Colonic mucosa (tissue), 4 donors: ENCODE measurements at regions not wholly inside any gene's neighbourhood (a gene's known extent, or its start where the extent isn't known, plus 50 kb on each side); places are given as distances from the start of the nearest gene placed in this dataset.

Source experiments
- DNase-seq: peaks from one replicate; pipeline ENCODE4 v3.0.0-alpha.2; 2020
- H3K27ac ChIP-seq: fragments of 200-600 bp; one replicate; pipeline ENCODE4 v1.8.0; 2021
- H3K27me3 ChIP-seq: fragments of 200-600 bp; one replicate; pipeline ENCODE4 v1.8.0; 2021
- H3K36me3 ChIP-seq: fragments of 200-600 bp; one replicate; pipeline ENCODE4 v1.8.0; 2021
- H3K4me1 ChIP-seq: fragments of 200-600 bp; one replicate; pipeline ENCODE4 v1.8.0; 2021; ENCODE audit warnings: mild to moderate bottlenecking
- H3K4me3 ChIP-seq: fragments of 200-600 bp; one replicate; pipeline ENCODE4 v1.8.0; 2021
- H3K9ac ChIP-seq, 2 donors: one replicate each; pipeline ENCODE4 v1.7.0; 2013; ENCODE audit warnings: control low read depth in 2 of 2, low read depth in 2 of 2, low read length in 2 of 2
- H3K9me3 ChIP-seq: fragments of 200-600 bp; one replicate; pipeline ENCODE4 v1.8.0; 2021
- CTCF ChIP-seq: fragments of 200-600 bp; IDR thresholded peaks from one replicate; pipeline ENCODE4 v1.8.0; 2022; ENCODE audit warnings: antibody characterized with exemption, mild to moderate bottlenecking
- intact Hi-C: fragments of 100-400 bp; cut with DNase I; formaldehyde crosslinking; loops from one replicate; pipeline ENCODE4 v1.14.1; 2022
- donor health status: healthy.
- donor health status: DM: no; HTN: no; CAD: no.
- donor health status: DM: no; HTN: no; CAD: no.

- Histone ChIP-seq H3K27ac (no peak overlapping the region), H3K9ac (no peak overlapping the region), H3K9me3 (no peaks in the 10 kb centered on the region), H3K27me3 (no peaks in the 10 kb centered on the region), H3K4me1 (peaks cover 6% of the 10 kb centered on the region), H3K36me3 (no peaks in the 10 kb centered on the region), H3K4me3 (no peak overlapping the region)
- no peak for DNase-seq
- intact Hi-C loops = no loop called here
- TF ChIP-seq CTCF = no peak
Observed at GRCh38 chr1:8166406-8166805, 140.3 kb upstream of the ERRFI1 start.

- DNase-seq = no peak
- no peak overlapping the region for H3K4me3 ChIP-seq
- no peaks in the 10 kb centered on the region for H3K9me3 ChIP-seq
- H3K27me3 ChIP-seq = no peaks in the 10 kb centered on the region
- TF ChIP-seq CTCF = no peak
- H3K4me1 ChIP-seq = peaks cover 6% of the 10 kb centered on the region
- no peak overlapping the region for H3K9ac ChIP-seq
- H3K27ac ChIP-seq = no peak overlapping the region
- no peaks in the 10 kb centered on the region for H3K36me3 ChIP-seq
- intact Hi-C loops = no loop called here
Observed at GRCh38 chr1:8165595-8166360, 139.7 kb upstream of the ERRFI1 start.

GRCh38 chr1:8164670-8165069, 138.6 kb upstream of the ERRFI1 start:
- Histone ChIP-seq H3K36me3 (no peaks in the 10 kb centered on the region), H3K27ac (no peak overlapping the region), H3K9me3 (no peaks in the 10 kb centered on the region), H3K9ac (no peak overlapping the region), H3K4me3 (no peak overlapping the region), H3K27me3 (no peaks in the 10 kb centered on the region), H3K4me1 (no peaks in the 10 kb centered on the region)
- DNase-seq = no peak
- no peak for TF ChIP-seq CTCF
- intact Hi-C loops = no loop called here

- H3K4me3 ChIP-seq = no peak overlapping the region
- H3K4me1 ChIP-seq = no peaks in the 10 kb centered on the region
- no peaks in the 10 kb centered on the region for H3K36me3 ChIP-seq
- DNase-seq = no peak
- no peaks in the 10 kb centered on the region for H3K9me3 ChIP-seq
- H3K9ac ChIP-seq = no peak overlapping the region
- intact Hi-C loops = no loop called here
- TF ChIP-seq CTCF = no peak
- H3K27me3 ChIP-seq = no peaks in the 10 kb centered on the region
- H3K27ac ChIP-seq = no peak overlapping the region
Observed at GRCh38 chr1:8163039-8163438, 136.9 kb upstream of the ERRFI1 start.

GRCh38 chr1:8162168-8162567, 136.1 kb upstream of the ERRFI1 start:
- no peak for TF ChIP-seq CTCF
- no peaks in the 10 kb centered on the region for H3K4me1 ChIP-seq
- no peaks in the 10 kb centered on the region for H3K36me3 ChIP-seq
- intact Hi-C loops = no loop called here
- no peak overlapping the region for H3K27ac ChIP-seq
- H3K27me3 ChIP-seq = no peaks in the 10 kb centered on the region
- H3K9me3 ChIP-seq = no peaks in the 10 kb centered on the region
- H3K4me3 ChIP-seq = no peak overlapping the region
- H3K9ac ChIP-seq = no peak overlapping the region
- DNase-seq = no peak
